Left ventricle myocardium superior (tissue), 1 donor: ENCODE measurements at regions not wholly inside any gene's neighbourhood (a gene's known extent, or its start where the extent isn't known, plus 50 kb on each side); places are given as distances from the start of the nearest gene placed in this dataset.

Experiments
- ATAC-seq: fragments of 200-7000 bp; cut with Tn5 transposase; one replicate; pipeline ENCODE4 v1.9.1; 2020; ENCODE audit warnings: mild to moderate bottlenecking, moderate library complexity
- DNase-seq: peaks from one replicate; pipeline ENCODE4 v3.0.0-alpha.2; 2020
- intact Hi-C: fragments of 100-400 bp; cut with micrococcal nuclease; formaldehyde crosslinking; loops from one replicate; pipeline ENCODE4 v1.11.0; 2022
- donor health status: DM: no; HTN: yes; CAD: no; lungs with severe emphysema.

GRCh38 chr22:27231266-27231665 is 570.3 kb downstream of the MN1 start:
- DNase-seq = no peak
- ATAC-seq = no peak
- intact Hi-C loops = no loop called here

DNA sequence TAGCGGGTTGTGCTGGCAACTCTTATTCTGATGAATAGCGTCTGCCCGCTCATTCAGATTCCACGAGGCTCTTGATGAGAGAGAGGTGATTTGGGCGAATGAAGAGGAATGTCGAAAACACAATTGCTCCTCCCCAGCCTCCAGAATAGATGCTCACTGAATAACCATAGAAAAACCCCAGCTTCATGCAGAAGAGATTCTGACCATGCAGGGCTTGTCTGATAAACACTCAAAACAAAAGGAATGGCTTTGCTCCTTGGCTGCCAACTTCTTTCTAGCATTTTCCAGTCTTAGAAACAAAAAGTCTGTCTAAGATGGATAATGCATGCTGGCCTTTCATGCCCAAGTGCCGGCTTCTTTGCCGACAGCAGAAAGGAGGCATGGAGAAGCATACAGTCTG is 569.5 kb downstream of the MN1 start:
- intact Hi-C loops = no loop called here
- ATAC-seq (no peak), DNase-seq (no peak)

DNA sequence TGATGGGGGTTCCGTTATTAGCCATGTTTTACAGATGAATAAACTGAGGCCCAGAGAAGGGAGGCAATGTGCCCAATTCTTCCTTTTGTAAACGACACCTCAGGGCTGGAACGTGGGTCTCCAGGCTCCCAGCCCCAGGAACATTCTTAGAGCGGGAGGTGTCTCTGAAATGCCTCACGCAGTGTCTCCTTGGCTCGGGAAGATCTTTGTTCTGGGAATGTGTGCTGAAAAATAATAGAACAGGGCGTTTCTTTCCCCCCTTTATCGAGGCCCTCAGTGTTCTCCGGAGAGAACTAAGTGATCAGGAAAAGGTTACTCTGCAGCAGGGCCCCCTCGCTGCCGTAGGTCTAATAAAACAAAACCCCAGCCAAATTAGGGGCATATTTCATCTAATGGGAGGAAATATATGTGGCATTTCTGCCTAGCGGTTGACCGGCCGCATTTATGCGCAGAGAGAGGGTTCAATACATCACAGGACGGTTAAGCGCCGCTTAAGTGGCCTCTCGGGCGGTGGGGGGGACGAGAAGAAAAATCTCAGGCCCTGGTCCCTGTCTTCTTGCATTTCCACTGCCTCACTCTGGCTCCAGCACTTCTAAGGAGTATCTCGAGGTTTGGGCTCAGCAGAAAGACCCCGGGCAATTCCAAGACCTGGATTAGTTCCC is 564.3 kb downstream of the MN1 start:
- ATAC-seq = no peak
- intact Hi-C loops = no loop called here
- DNase-seq = no peak

- peak; percentile 92 for ATAC-seq
- peak; percentile 92 for DNase-seq
- intact Hi-C loops = no loop called here
Measured at GRCh38 chr22:27238935-27239510, 562.5 kb downstream of the MN1 start.

DNA sequence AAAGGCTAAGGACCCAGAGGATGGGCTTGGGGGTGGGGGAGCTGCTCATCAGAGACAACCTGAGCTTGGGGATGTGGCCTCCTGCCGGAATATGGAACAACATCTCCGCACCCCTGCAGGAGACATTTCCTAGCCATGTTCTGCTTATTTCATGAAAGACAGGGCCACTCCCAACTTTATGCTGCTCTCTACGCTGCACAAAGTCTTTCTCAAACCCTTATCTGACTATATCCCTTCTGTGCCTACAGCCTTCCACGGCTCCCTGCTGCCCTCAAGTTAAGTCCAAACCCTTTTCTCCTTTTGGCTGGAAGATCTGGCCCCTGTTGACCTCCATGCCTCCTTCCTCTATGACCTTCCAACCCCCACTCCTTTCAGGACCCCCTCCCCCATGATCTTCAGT is 562.0 kb downstream of the MN1 start:
- ATAC-seq = peak; percentile 43

DNA sequence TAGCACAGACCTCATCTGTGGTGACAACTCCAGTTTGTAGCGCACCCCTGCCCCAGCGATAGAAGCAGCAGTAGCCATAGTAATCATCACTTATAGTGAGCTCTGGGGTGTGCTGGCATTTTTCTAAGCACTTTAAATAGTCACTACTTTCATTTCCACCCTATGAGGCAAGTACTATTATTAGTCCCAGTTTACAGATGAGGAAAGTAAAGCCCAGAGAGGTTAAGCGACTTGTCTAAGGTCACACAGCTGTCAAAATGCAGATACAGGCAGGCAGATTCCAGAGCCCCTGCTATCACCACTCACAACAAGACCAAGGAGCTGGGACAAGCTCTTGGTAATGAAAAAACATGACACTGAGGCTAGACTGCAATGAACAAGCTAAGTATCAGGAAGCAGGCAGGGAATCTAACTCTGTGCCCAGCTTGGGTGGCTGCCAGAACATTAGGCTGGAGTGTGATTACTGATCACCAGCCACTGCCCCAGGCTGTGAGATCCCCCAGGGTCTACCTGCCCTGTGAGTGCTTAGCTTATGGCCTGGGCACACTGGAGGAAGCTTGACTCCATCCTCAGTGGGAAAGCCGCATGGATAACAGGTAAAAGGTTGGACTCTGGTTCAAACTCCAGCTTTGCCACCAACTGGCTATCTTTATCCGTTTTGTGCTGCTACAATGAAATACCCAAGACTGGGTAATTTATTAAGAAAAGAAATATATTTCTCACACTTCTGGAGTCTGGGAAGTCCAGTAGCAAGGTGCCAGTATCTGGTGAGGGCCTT is 561.1 kb downstream of the MN1 start:
- ATAC-seq (no peak), DNase-seq (no peak)
- intact Hi-C loops = loop anchor here (10.0 kb wide), 1 partner anchor 1904 kb away; no protein-coding TSS in a partner anchor

More for the DNA sequence above, 562.0 kb downstream of the MN1 start:
- DNase-seq = no peak
- intact Hi-C loops = no loop called here

- DNase-seq (peak; percentile 66), ATAC-seq (peak; percentile 38)
- intact Hi-C loops = loop anchor here (10.0 kb wide), 1 partner anchor 1903 kb away; no protein-coding TSS in a partner anchor
Measured at GRCh38 chr22:27241430-27242321, 559.9 kb downstream of the MN1 start.

- ATAC-seq (no peak), DNase-seq (no peak)
- intact Hi-C loops = loop anchor here (10.0 kb wide), 1 partner anchor 1902 kb away; no protein-coding TSS in a partner anchor
Measured at GRCh38 chr22:27242474-27242873, 559.1 kb downstream of the MN1 start.

DNA sequence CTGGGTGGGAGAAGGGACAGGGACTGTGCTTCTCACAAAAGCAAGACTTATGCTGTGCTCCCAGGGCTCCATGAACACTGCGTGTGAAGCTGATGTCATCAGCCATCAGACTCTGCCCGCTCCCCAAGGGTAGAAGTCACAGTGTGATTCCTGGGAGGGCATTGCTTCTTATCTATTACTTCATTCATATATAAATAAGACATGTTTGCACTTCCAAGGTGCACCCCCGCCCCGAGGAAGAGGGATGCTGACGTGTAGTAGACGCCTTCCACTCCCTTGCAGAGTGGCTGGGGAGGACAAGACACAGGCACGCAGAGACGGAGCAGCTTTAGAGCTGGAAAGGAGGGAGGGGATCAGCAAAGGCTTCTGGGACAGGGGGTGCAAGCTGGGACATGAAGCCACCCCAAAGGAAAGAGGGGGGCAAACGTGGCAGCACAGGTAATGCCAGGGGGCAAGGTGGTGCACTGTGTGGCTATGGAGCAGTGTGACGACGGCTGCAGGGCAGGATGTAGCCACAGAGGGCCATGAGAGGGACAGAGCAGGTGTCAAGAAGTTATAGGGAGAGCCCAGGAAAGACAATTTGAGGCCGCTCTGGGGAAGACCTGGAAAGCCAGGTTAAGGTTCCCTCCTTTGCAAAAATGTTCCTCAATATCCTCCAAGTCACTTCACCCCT is 558.5 kb downstream of the MN1 start:
- intact Hi-C loops = loop anchor here (10.0 kb wide), 1 partner anchor 1902 kb away; no protein-coding TSS in a partner anchor
- ATAC-seq = no peak
- DNase-seq = no peak

GRCh38 chr22:27244328-27244727 is 557.2 kb downstream of the MN1 start:
- intact Hi-C loops = loop anchor here (10.0 kb wide), 1 partner anchor 1900 kb away; no protein-coding TSS in a partner anchor
- ATAC-seq (no peak), DNase-seq (no peak)

- ATAC-seq = no peak
- intact Hi-C loops = loop anchor here (10.0 kb wide), 1 partner anchor 1900 kb away; no protein-coding TSS in a partner anchor
Measured at GRCh38 chr22:27245056-27245455, 556.5 kb downstream of the MN1 start.

DNA sequence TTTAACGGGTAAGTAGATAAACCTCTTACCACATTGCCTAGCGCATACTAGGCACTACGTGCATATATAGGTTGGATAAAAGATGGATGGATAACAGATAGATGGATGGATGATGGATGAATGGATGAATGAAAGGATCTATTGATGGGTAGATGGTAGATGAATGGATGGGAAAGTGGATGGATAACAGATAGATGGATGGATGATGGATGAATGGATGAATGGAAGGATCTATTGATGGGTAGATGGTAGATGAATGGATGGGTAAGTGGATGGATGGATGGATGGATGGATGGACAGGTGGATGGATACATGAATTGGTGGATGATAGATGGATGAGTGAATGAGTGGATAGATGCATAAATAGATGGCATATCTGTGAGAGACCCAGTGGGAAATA is 555.0 kb downstream of the MN1 start:
- ATAC-seq = no peak
- intact Hi-C loops = loop anchor here (10.0 kb wide), 1 partner anchor 1898 kb away; no protein-coding TSS in a partner anchor

More at GRCh38 chr22:27245056-27245455, 556.5 kb downstream of the MN1 start:
- DNase-seq = no peak

GRCh38 chr22:27247701-27248434 is 553.7 kb downstream of the MN1 start:
- peak; percentile 90 for ATAC-seq
- peak; percentile 45 for DNase-seq
- intact Hi-C loops = loop anchor here (10.0 kb wide), 1 partner anchor 1897 kb away; no protein-coding TSS in a partner anchor

More for the DNA sequence above, 555.0 kb downstream of the MN1 start:
- DNase-seq = no peak

DNA sequence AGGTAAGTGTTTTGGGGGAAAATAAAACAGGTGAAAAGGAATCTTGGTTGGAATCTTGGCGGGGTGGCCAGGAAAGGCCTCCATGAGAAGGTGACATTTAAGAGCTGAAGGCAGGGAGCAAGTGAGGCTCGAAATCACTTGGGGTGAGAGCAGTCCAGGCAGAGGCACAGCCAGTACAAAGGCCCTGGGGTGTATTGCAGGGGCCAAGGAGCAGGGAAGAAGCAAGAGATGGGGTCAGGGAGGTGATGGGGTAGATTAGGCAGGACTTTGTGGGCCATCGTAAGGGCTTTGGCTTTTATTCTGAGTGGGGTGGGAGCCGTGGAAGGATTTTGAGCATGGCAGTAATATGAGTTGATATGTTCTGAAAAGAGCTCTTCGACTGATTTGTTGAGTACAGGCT is 551.1 kb downstream of the MN1 start:
- ATAC-seq (no peak), DNase-seq (no peak)
- intact Hi-C loops = no loop called here

DNA sequence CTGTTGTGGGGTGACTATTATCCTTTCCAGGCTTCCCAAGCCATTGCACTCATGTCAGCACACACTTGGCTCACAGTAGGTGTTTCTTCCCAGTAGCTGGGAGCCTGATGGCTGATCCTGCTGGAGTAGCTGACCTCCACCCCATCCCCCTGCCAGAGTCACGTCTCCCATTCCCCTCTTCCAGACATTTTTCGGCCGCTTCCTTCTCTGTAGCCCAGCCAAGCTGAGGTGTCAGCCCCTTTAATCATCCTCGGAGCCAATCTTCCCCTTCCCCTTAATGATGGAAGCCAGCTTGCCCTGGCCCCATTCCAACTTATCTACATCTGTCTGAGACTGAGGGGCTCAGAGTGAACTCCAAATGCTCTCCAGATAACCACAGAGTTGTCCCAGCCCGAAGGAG is 550.7 kb downstream of the MN1 start:
- intact Hi-C loops = no loop called here
- ATAC-seq (no peak), DNase-seq (no peak)

- intact Hi-C loops = no loop called here
- DNase-seq (no peak), ATAC-seq (no peak)
Measured at GRCh38 chr22:27251563-27251962, 550.0 kb downstream of the MN1 start.

- DNase-seq (peak; percentile 62), ATAC-seq (peak; percentile 57)
- intact Hi-C loops = no loop called here
Measured at GRCh38 chr22:27252282-27253049, 549.1 kb downstream of the MN1 start.
